HG03439 (cell line): ENCODE measurements at regions not wholly inside any gene's neighbourhood (a gene's known extent, or its start where the extent isn't known, plus 50 kb on each side); places are given as distances from the start of the nearest gene placed in this dataset.
A peak's percentile ranks its signal among the peaks of the same experiment; 100 is the strongest.

ENCODE experiments used
- ATAC-seq: cut with Tn5 transposase; IDR thresholded peaks from one replicate; pipeline ENCODE4 v1.9.1; 2021; ENCODE audit warnings: mild to moderate bottlenecking, moderate library complexity; ENCODE audit not compliant: unreplicated experiment

DNA sequence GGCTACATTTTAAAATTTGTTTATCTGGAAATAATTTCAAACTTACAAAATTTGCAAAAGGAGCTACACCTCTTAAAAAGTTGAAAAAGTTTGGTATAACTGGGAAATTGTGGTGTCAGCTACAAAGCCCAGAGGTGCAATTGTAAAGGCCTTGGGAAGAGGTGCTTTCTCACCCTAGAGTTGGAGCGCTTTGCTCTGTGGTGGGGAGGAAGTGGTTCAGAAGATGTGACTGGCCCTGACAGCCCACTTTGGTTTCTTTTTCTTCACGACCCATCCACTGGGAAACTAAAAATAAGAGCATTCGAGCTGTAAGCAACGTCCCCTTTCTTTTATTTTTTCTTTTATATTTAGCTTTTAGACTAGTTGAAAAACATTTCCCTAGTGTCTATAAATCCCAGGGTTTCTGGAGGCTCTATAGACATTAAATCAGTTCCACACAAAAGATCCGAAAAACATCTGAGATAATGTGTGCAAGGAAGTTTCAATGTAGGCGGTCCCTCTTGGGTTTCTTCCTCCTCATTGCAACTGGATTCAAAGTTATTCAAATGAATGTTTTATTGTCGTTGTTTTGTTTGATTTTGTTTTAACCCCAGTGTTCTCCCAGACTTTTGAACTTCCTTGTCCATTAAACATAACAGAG is 397.8 kb downstream of the KIF16B start:
- ATAC-seq: no peak

DNA sequence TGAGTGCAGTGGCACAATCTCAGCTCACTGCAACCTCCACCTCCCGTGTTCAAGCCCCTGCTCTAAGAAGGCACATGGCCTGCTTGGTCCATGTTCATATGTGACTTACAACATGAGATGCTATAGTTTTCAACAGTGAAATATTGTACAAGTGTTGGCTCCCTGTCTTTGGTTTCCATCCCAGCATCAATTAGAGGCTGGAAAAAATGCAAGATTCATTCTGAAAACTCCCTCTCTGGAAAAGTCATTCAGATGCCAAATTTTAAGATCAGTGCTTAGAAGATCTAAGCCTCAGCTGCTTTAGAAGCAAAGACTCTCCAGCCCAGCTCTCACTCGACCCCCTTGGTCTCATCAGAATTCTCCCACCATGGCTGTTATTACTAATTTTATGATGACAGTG is 398.9 kb downstream of the KIF16B start:
- ATAC-seq: no peak

DNA sequence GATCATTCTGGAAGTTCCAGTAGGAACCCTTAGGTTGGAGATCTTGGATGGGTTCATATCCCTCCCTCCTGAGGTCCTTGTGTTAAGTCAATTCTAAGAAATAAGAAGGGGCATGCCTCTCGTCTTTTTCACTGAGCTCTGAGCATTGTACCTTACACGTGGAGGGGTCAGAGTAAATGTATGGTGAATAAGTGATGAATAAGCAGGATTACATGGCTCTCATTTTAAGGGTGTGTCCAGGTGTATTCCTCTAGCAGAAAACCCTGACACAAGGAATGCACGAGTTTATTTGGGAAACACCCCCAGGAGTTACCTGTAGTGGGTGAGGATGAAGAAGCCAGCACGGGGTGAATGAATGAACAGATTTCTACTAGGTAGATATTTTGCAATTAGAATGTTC is 400.2 kb downstream of the KIF16B start:
- ATAC-seq: no peak

- no peak for ATAC-seq
Observed at GRCh38 chr20:16171180-16171579, 402.1 kb downstream of the KIF16B start.

DNA sequence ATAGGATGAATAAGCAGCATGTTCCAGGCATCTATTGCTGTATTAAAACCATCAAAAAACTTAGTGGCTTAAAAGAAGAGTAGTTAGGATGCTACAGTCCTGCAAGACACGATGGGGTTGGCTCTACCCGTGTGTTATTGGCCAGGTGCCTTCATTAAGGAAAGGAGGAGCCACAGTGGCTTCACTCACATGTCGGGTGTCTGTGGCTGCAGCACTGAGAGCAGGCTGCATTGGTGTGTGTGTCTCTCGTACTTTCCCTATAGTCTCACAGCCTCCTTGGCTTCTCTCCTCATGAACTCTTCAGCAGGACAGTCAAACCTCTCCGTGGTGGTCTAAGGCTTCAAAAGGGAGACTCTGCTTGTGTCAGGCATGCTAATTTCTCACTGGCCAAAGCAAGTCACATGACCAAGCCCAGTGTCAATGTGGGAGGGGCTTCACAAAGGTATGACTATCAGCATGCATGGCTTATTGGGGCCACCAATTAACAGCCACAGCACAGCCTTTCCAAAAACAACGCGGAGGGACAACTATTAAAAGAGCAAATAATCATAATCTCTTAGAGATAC is 402.8 kb downstream of the KIF16B start:
- ATAC-seq: no peak

DNA sequence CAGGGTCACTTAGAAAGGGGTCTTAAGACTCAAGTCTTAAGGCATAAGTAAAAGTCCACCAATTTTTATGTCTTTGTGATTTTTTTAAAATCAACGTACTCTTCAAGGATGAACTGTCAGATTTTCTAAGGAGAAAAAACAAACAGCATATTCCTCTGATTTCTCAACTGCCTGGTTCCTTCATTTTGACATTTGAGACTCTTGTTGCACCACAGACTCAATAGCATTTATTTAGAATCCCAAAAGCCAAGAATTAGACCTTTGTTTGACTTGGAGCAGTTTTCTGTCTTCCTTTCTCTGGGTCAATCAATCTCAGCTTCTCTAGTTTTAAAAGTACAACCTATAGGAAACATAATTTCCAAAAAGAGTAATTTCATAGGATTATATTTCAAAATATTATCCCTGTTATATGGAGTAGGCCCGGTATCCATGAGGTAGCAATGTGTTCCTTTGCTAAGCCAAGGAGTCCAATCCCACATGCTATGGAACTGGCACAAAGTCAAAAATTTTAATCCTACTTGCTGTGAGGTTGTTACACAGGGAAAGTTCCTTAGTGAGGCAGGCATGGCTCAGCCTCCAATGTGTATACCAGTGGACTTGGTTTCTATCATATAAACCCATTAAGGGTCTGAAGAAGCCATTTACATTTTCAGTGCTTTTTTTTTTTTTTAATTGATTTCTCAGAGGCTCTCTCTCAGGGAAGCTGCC is 405.7 kb downstream of the KIF16B start:
- no peak for ATAC-seq

DNA sequence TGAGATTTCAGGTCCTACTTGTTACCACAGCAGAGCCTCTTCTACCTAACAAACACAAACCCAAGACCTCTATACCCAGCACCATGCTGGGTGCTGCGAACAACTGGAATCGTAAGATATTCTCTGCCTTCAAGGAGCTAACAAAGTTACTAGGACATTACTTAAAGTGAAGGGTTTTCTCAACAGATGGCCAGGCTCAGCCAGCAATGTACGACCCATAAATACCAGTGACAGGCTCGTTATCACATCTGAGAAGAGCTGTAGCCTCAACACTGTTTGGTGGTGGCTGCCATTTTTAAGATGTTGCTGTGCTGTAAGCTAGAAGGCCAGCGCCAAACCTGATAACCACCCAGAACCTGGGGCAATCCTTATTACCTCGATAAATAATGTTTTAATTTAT is 406.5 kb downstream of the KIF16B start:
- no peak for ATAC-seq

DNA sequence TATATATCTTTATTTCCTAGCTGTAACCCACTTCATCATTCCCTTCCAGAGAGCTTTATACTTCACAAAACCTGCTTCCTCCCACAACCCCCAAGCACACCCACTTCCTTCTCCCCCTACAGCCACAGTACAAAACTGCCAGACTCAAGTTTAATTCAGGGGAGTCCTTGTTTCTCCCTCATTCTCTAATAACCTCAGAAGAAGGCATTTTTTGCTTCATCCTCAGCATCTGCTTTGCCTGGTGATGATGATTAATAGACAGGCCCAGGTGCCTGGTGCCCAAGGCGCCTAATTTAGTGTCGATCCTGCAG is 414.3 kb downstream of the KIF16B start:
- peak; percentile 34 for ATAC-seq

GRCh38 chr20:16158090-16158975 is 414.9 kb downstream of the KIF16B start:
- peak; percentile 86 for ATAC-seq

DNA sequence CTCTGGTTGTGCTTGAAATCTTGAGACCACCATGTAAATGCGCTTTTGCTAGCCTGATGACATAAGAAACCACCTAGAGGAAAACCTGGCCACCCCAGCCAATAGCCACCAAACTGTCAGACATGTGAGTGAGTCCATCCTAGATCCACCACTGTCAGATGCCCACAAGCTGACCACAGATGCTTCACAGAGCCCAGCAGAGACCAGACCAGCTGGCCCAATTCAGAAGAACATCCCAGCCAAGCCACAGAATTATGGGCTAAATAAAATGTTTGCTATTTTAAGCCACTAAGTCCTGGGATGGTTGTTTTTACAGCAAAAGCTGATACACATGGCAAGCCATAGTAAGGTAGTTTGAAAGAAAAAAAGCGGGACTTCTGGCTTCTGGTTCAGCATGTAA is 425.3 kb downstream of the KIF16B start:
- no peak for ATAC-seq

- no peak for ATAC-seq
Observed at GRCh38 chr20:16147216-16147615, 426.0 kb downstream of the KIF16B start.

DNA sequence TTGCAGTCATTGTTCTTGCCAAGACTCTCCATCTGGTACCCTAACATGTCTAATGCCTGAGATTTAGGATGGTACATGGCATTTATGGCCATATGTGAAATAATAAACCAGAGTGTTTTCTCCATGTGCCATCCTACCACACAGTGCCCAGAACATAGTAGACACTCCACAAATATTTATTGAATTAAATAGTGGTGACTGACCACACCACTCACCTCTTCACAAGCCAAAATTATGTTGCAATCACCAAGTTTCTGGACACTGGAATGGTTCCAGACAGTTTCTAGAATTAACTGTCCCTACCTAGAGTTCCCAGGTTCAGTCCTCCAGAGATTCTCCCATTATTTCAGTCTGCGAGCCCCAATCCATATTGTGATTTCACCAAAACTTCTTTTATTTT is 427.3 kb downstream of the KIF16B start:
- no peak for ATAC-seq

DNA sequence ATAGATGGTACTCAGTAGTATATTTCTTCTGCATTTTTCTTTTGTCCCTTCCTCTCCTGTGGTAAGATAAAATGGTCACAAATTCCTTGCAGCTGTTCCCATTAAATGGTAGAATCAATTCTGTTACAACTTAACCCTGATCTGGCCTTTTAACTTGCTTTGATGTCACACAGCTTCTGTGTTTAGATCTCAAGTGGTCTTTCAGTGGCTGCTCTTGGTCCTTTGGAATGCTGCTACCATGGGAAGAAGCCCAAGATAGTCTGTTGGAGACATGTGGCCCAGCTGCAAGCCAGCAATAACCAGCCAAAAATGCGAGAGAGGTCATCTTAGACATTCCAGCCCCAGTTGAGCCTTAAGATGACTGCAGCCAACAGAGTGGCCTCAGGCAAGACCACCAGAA is 429.7 kb downstream of the KIF16B start:
- ATAC-seq: no peak

DNA sequence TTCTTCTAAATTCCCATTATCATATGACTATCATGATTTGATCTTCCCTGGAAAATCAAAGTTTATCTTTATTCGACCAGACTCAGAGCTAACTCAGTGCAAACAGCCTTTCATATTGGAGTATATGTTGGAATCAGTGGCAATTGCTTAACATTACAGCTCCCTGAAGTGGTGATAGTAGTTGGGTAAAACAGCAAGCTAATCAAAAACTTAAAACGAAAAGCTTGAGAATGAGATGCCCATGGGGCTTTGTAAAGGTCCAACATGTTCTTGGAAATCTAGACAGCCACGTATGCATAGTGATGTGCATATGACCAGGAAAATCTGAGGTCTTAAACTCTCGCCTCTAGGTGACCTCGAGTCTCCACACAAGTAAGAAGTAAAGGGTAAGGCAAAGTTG is 437.6 kb downstream of the KIF16B start:
- no peak for ATAC-seq

DNA sequence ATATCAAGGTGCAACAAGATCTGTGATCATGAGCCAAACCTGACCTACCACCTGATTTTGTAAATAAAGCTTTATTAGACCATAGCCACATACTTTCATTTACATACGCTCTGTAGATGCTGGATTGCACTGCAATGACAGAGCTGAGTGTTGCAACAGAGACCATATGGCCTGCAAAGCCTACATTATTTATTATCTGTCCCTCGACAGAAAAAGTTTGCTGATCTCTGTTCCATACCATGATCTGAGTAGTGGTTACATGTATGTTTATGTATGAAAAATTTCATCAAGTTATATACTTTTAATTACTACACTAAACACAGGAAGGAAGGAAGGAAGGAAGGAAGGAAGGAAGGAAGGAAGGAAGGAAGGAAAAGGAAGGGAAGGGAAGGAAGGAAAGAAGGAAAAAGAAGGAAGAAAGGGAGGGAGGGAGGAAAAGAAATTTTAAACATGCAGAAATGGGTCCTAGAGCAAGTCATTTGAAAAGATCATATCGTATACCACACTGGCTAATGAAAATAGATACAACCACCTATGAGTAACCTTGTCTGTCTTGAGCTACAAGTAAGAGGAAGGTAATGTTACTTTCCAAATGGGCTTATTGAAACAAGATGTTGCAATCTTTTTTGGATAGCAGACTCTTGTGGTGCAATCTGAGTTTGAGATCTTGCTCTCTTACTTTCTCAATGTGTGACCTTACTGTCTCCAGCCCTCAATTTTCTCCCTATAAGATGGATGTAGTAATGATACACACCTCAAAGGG is 441.0 kb downstream of the KIF16B start:
- ATAC-seq: no peak

DNA sequence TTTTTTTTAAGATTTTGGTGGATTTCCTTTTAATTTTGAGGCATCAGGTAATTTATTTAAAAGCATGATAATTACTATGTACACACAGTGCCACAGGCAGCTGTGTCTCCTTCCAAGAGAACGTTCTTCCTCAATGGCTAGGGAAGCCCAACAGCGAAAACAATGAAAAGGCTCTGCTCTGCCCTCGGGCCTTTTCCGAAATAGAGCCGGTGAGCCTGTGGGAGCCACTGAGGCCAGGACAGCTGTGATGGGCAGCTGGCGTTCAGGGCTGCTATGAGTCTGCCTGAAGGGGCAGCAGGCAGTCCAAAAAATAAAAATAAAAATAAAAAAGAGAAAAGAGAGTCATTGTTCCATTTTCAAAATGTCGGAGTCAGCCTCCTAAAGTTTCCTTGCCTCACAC is 443.8 kb downstream of the KIF16B start:
- no peak for ATAC-seq

- no peak for ATAC-seq
Observed at GRCh38 chr20:16128538-16129106, 444.6 kb downstream of the KIF16B start.

DNA sequence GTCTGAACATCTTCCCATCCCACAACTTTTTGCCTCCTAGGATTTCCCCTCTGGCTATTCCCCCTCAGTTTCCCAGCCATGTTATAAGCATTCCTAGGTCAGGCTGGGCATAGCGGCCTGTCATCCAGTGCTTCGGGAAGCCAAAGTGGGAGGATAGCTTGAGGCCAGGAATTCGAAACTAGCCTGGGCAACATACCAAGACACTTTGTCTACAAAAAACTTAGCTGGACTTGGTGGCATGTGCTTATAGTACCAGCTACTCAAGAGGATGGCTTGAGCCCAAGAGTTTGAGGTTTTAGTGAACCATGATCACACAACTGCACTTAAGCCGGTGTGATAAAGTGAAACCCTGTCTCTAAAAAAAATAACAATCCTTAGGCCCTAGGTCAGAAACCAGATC is 447.4 kb downstream of the KIF16B start:
- no peak for ATAC-seq

GRCh38 chr20:16124911-16125776 is 448.1 kb downstream of the KIF16B start:
- ATAC-seq: no peak

DNA sequence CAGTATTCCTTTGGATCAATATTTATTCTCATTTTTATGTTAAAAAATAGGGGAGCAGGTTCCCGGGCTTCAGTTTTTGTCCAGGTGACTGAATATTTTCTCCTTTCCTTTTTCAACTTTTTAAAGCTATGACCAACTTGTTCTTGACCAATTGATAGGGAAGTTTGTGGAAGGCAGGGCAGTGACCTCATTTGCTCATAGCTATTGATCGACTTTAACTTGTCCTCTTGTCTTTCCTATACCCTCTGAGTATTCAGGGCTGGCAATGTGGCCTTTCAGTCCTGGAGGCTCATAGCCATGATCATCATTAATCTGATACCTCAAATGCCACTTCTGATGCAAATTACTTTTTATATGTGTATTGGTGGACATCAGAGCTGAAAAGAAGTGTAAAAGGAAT is 448.8 kb downstream of the KIF16B start:
- ATAC-seq: no peak
